ENCODE measurements at regions not wholly inside any gene's neighbourhood (a gene's known extent, or its start where the extent isn't known, plus 50 kb on each side); places are given as distances from the start of the nearest gene placed in this dataset.
"Not testable (repeated sequence)": the region's sequence is repeated elsewhere in the genome, so short reads cannot be mapped to it uniquely, and the experiment has no call there.

GRCh38 chr15:84108728-84109127, 126.8 kb upstream of the GOLGA6L4 start:
- intact Hi-C loops (cut with DNase I), result no loop called here
- no peak for ATAC-seq
- Histone ChIP-seq H3K4me1 (no peaks in the 10 kb centered on the region), H3K9me3 (no peaks in the 10 kb centered on the region), H3K27me3 (ENCODE audit: insufficient read depth in 3 of 3, low read length in 2 of 3) (no peaks in the 10 kb centered on the region), H3K36me3 (ENCODE audit: insufficient read depth in 1 of 2, low read depth in 1 of 2) (no peaks in the 10 kb centered on the region), H3K4me3 (no peak overlapping the region), H3K27ac (no peak overlapping the region)
- TF ChIP-seq, protein P1, sequence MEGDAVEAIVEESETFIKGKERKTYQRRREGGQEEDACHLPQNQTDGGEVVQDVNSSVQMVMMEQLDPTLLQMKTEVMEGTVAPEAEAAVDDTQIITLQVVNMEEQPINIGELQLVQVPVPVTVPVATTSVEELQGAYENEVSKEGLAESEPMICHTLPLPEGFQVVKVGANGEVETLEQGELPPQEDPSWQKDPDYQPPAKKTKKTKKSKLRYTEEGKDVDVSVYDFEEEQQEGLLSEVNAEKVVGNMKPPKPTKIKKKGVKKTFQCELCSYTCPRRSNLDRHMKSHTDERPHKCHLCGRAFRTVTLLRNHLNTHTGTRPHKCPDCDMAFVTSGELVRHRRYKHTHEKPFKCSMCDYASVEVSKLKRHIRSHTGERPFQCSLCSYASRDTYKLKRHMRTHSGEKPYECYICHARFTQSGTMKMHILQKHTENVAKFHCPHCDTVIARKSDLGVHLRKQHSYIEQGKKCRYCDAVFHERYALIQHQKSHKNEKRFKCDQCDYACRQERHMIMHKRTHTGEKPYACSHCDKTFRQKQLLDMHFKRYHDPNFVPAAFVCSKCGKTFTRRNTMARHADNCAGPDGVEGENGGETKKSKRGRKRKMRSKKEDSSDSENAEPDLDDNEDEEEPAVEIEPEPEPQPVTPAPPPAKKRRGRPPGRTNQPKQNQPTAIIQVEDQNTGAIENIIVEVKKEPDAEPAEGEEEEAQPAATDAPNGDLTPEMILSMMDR (IDR thresholded peaks at IDR 0.05), result no peak
- no peak for DNase-seq
- WGBS, 3 donors, result 71 to 79% (median 76%) methylated on average over 2 of the region's 2 CpGs

GRCh38 chr15:84111575-84111974, 124.0 kb upstream of the GOLGA6L4 start:
- H3K36me3 ChIP-seq (ENCODE audit: insufficient read depth in 1 of 2, low read depth in 1 of 2), result no peaks in the 10 kb centered on the region
- peaks cover 0 to 4% (median 0%) of the 10 kb centered on the region in 3 donors for H3K27me3 ChIP-seq (ENCODE audit: insufficient read depth in 3 of 3, low read length in 2 of 3)
- DNase-seq (no peak), ATAC-seq (no peak)
- no peak overlapping the region for H3K4me3 ChIP-seq
- H3K9me3 ChIP-seq, result no peaks in the 10 kb centered on the region
- no peak overlapping the region for H3K27ac ChIP-seq
- H3K4me1 ChIP-seq, result no peaks in the 10 kb centered on the region
- intact Hi-C loops (cut with DNase I), result no loop called here
- TF ChIP-seq, protein P1 (IDR thresholded peaks at IDR 0.05), result no peak
- 57 to 61% (median 60%) methylated on average over 2 of the region's 2 CpGs for WGBS, 3 donors

DNA sequence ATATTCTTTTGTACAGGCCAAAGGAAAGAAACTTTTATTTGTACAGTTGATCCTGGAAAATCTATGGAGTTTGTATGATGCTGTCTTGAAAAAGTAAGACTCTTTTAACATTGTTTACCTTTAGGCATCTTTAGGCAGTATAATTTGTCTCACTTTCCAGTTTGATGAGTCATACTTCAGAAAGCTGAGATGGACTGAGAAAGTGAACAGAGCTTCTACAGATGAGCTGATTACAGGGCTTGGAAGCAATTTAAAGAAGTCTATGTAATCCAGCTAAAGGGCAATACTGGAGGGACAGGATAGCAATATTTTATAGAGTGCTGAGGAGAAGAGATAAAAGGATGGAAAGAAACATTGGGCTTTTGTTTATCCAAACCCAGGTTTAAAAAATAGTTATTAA, 123.5 kb upstream of the GOLGA6L4 start:
- Histone ChIP-seq H3K4me1 (no peaks in the 10 kb centered on the region), H3K4me3 (no peak overlapping the region), H3K9me3 (no peaks in the 10 kb centered on the region), H3K36me3 (ENCODE audit: insufficient read depth in 1 of 2, low read depth in 1 of 2) (no peaks in the 10 kb centered on the region), H3K27ac (no peak overlapping the region), H3K27me3 (ENCODE audit: insufficient read depth in 3 of 3, low read length in 2 of 3) (peaks cover 0 to 4% (median 0%) of the 10 kb centered on the region in 3 donors)
- TF ChIP-seq, protein P1 (IDR thresholded peaks at IDR 0.05), result no peak
- DNase-seq (no peak), ATAC-seq (no peak)
- intact Hi-C loops (cut with DNase I), result no loop called here

- WGBS, 3 donors, result 91 to 93% (median 92%) methylated on average over 5 of the region's 5 CpGs
- H3K9me3 ChIP-seq, result no peaks in the 10 kb centered on the region
- H3K27ac ChIP-seq, result no peak overlapping the region
- DNase-seq (no peak), ATAC-seq (no peak)
- H3K36me3 ChIP-seq (ENCODE audit: insufficient read depth in 1 of 2, low read depth in 1 of 2), result no peaks in the 10 kb centered on the region
- TF ChIP-seq, protein P1 (IDR thresholded peaks at IDR 0.05), result no peak
- H3K4me1 ChIP-seq, result no peaks in the 10 kb centered on the region
- H3K4me3 ChIP-seq, result no peak overlapping the region
- intact Hi-C loops (cut with DNase I), result no loop called here
- H3K27me3 ChIP-seq (ENCODE audit: insufficient read depth in 3 of 3, low read length in 2 of 3), result peaks cover 0 to 4% (median 0%) of the 10 kb centered on the region in 3 donors
These were observed 121.7 kb upstream of the GOLGA6L4 start for GRCh38 chr15:84113919-84114318.

DNA sequence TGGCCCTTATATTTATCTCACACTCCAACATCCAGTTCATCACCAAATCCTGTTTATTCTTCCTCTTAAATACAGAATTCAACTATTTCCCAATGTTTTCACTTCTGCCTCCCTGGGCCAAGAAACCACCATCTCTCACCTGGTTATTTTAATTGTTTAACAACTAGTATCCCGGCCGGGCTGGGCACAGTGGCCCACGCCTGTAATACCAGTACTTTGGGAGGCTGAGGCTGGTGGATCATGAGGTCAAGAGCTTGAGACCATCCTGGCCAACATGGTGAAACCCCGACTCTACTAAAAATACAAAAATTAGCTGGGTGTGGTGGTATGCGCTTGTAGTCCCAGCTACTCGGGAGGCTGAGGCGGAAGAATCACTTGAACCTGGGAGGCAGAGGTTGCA, 120.9 kb upstream of the GOLGA6L4 start:
- H3K4me3 ChIP-seq; H3K27ac ChIP-seq; H3K27me3 ChIP-seq (ENCODE audit: insufficient read depth in 3 of 3, low read length in 2 of 3); intact Hi-C loops (cut with DNase I); H3K9me3 ChIP-seq; H3K4me1 ChIP-seq; ATAC-seq; H3K36me3 ChIP-seq (ENCODE audit: insufficient read depth in 1 of 2, low read depth in 1 of 2); DNase-seq: not testable (repeated sequence)
- WGBS, 3 donors, result 82 to 92% (median 90%) methylated on average over 7 of the region's 7 CpGs

DNA sequence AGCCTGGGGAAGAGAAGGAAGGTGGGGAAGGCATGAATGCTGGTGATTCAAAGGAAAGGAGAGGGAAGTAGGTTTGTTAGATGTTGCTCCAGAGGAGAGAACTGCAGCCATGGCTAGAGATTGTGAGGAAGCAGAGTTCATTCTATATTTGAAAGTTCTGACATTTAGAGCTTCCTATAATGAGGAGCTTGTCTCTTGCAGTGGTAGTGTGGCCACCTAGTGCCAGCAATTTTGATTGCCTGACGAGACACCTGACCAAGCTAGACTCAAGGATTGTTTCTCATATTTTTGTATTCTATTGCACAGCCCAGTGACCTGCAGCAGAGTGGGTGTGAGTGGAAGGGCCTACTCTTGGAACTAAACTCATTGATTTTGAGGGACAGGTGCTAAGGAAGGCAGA, 116.2 kb upstream of the GOLGA6L4 start:
- DNase-seq; intact Hi-C loops (cut with DNase I); H3K36me3 ChIP-seq (ENCODE audit: insufficient read depth in 1 of 2, low read depth in 1 of 2); H3K4me3 ChIP-seq; H3K27ac ChIP-seq; H3K27me3 ChIP-seq (ENCODE audit: insufficient read depth in 3 of 3, low read length in 2 of 3); H3K9me3 ChIP-seq; H3K4me1 ChIP-seq; ATAC-seq: not testable (repeated sequence)
- 52 to 57% (median 56%) methylated on average over 1 of the region's 1 CpG for WGBS, 3 donors

GRCh38 chr15:84120903-84121302, 114.7 kb upstream of the GOLGA6L4 start:
- ATAC-seq; H3K27ac ChIP-seq; H3K9me3 ChIP-seq; intact Hi-C loops (cut with DNase I); H3K27me3 ChIP-seq (ENCODE audit: insufficient read depth in 3 of 3, low read length in 2 of 3); H3K36me3 ChIP-seq (ENCODE audit: insufficient read depth in 1 of 2, low read depth in 1 of 2); H3K4me3 ChIP-seq; DNase-seq; H3K4me1 ChIP-seq: not testable (repeated sequence)
- 21 to 28% (median 25%) methylated on average over 4 of the region's 4 CpGs for WGBS, 3 donors

GRCh38 chr15:84128706-84129105, 106.9 kb upstream of the GOLGA6L4 start:
- DNase-seq; ATAC-seq; H3K9me3 ChIP-seq; H3K27ac ChIP-seq; H3K36me3 ChIP-seq (ENCODE audit: insufficient read depth in 1 of 2, low read depth in 1 of 2); H3K4me3 ChIP-seq; intact Hi-C loops (cut with DNase I); H3K27me3 ChIP-seq (ENCODE audit: insufficient read depth in 3 of 3, low read length in 2 of 3); H3K4me1 ChIP-seq: not testable (repeated sequence)
- WGBS, 3 donors, result 89 to 91% (median 90%) methylated on average over 2 of the region's 2 CpGs

Data from psoas muscle (tissue), 7 donors.